MCF 10A (cell line): ENCODE measurements at regions not wholly inside any gene's neighbourhood (a gene's known extent, or its start where the extent isn't known, plus 50 kb on each side); places are given as distances from the start of the nearest gene placed in this dataset.

ENCODE experiments used
- BruUV-seq: library from RNA; stranded (reverse); fragments of 400-500 nt; replicated peaks from 2 replicates; lab custom pipeline; 2021; lab: Mats Ljungman, UMichigan
- CTCF ChIA-PET: fragments of 300-600 bp; sonication (Branson Sonifier 250); formaldehyde crosslinking; extraction: SDS; loops from one replicate; lab custom pipeline; 2021; ENCODE audit warnings: antibody characterized with exemption, inconsistent platforms; lab: Yijun Ruan, JAX
- POLR2A ChIA-PET: fragments of 300-600, 350-650 bp; sonication (Branson Sonifier 250); formaldehyde crosslinking; extraction: SDS; loops from one replicate; lab custom pipeline; 2020; ENCODE audit warnings: antibody characterized with exemption, inconsistent platforms; lab: Yijun Ruan, JAX
- DNase-seq: peaks from one replicate; pipeline ENCODE4 v3.0.0-alpha.2; 2018; ENCODE audit not compliant: unreplicated experiment
- H3K27ac Mint-ChIP-seq: one replicate; pipeline ENCODE4 v1.8.0; 2022; ENCODE audit warnings: mild to moderate bottlenecking, low read depth, mixed read lengths; ENCODE audit not compliant: unreplicated experiment
- H3K27me3 Mint-ChIP-seq: one replicate; pipeline ENCODE4 v1.8.0; 2022; ENCODE audit warnings: mixed read lengths; ENCODE audit not compliant: insufficient read depth, unreplicated experiment
- H3K36me3 Mint-ChIP-seq: one replicate; pipeline ENCODE4 v1.8.0; 2022; ENCODE audit warnings: mild to moderate bottlenecking, moderate library complexity, mixed read lengths; ENCODE audit not compliant: insufficient read depth, unreplicated experiment
- H3K4me1 Mint-ChIP-seq: one replicate; pipeline ENCODE4 v1.8.0; 2022; ENCODE audit warnings: mixed read lengths; ENCODE audit not compliant: insufficient read depth, unreplicated experiment
- H3K4me3 Mint-ChIP-seq: one replicate; pipeline ENCODE4 v1.8.0; 2022; ENCODE audit warnings: mild to moderate bottlenecking, moderate library complexity, mixed read lengths; ENCODE audit not compliant: unreplicated experiment
- H3K9me3 Mint-ChIP-seq: one replicate; pipeline ENCODE4 v1.8.0; 2022; ENCODE audit warnings: mixed read lengths; ENCODE audit not compliant: unreplicated experiment
- CTCF ChIP-seq: fragments of 200-600 bp; IDR thresholded peaks from one replicate; pipeline ENCODE4 v1.8.0; 2022; ENCODE audit warnings: antibody characterized with exemption, mild to moderate bottlenecking; ENCODE audit not compliant: unreplicated experiment
- intact Hi-C: fragments of 100-400 bp; cut with micrococcal nuclease; formaldehyde crosslinking; loops from 2 replicates; pipeline ENCODE4 v1.14.1; 2022

GRCh38 chr2:7373156-7373555 is 455.9 kb downstream of the RNF144A start:
- intact Hi-C loops = no loop called here
- no peak for TF ChIP-seq CTCF
- Mint-ChIP-seq H3K36me3 (no peaks in the 10 kb centered on the region), H3K27me3 (no peaks in the 10 kb centered on the region), H3K9me3 (peaks cover 17% of the 10 kb centered on the region), H3K27ac (no peak overlapping the region), H3K4me1 (no peaks in the 10 kb centered on the region), H3K4me3 (no peak overlapping the region)
- ChIA-PET POLR2A (no interaction called here), CTCF (interaction anchor here (0.6 to 1.1 kb wide), 2 partner anchors 168 to 360 kb away, joined by 3 to 4 read pairs; no protein-coding TSS in a partner anchor)
- no TSS peak for BruUV-seq
- DNase-seq = no peak

GRCh38 chr2:7375901-7376300 is 458.7 kb downstream of the RNF144A start:
- POLR2A ChIA-PET = no interaction called here
- Mint-ChIP-seq H3K4me1 (no peaks in the 10 kb centered on the region), H3K27me3 (no peaks in the 10 kb centered on the region), H3K27ac (no peak overlapping the region), H3K4me3 (no peak overlapping the region), H3K9me3 (peaks cover 9% of the 10 kb centered on the region), H3K36me3 (no peaks in the 10 kb centered on the region)
- no peak for TF ChIP-seq CTCF
- DNase-seq = no peak
- intact Hi-C loops = loop anchor here (5.0 kb wide), 1 partner anchor 174 kb away; no protein-coding TSS in a partner anchor
- CTCF ChIA-PET = no interaction called here
- BruUV-seq = no TSS peak

- no TSS peak for BruUV-seq
- no peak overlapping the region for H3K4me3 Mint-ChIP-seq
- peak; percentile 57 for DNase-seq
Measured at GRCh38 chr2:7377916-7378569, 460.8 kb downstream of the RNF144A start.

More at GRCh38 chr2:7377916-7378569, 460.8 kb downstream of the RNF144A start:
- Mint-ChIP-seq H3K27me3 (no peaks in the 10 kb centered on the region), H3K4me1 (no peaks in the 10 kb centered on the region), H3K36me3 (no peaks in the 10 kb centered on the region), H3K9me3 (peaks cover 6% of the 10 kb centered on the region), H3K27ac (no peak overlapping the region)
- intact Hi-C loops = loop anchor here (5.0 kb wide), 1 partner anchor 176 kb away; no protein-coding TSS in a partner anchor
- TF ChIP-seq CTCF = no peak
- CTCF ChIA-PET = interaction anchor here (0.7 kb wide), 1 partner anchor 642 kb away, joined by 3 read pairs; no protein-coding TSS in a partner anchor
- POLR2A ChIA-PET = no interaction called here
